BJ (cell line): ENCODE measurements at regions not wholly inside any gene's neighbourhood (a gene's known extent, or its start where the extent isn't known, plus 50 kb on each side); places are given as distances from the start of the nearest gene placed in this dataset.
"Not testable (repeated sequence)": the region's sequence is repeated elsewhere in the genome, so short reads cannot be mapped to it uniquely, and the experiment has no call there.

Source experiments
- CTCF ChIA-PET: fragments of 350-600 bp; formaldehyde crosslinking; extraction: SDS; loops from one replicate; lab custom pipeline; 2021; ENCODE audit warnings: antibody characterized with exemption, inconsistent platforms; lab: Yijun Ruan, JAX
- POLR2A ChIA-PET: fragments of 300-600 bp; sonication (Branson Sonifier 250); formaldehyde crosslinking; extraction: SDS; loops from one replicate; lab custom pipeline; 2021; ENCODE audit warnings: antibody characterized with exemption; lab: Charles Lee
- DNase-seq: peaks from one replicate; pipeline ENCODE4 v3.0.0-alpha.2; 2011; ENCODE audit warnings: low read depth
- H3K27me3 ChIP-seq: 2 replicates; pipeline ENCODE4 v1.6.0; 2011; ENCODE audit warnings: low read length; ENCODE audit not compliant: control insufficient read depth, insufficient read depth
- H3K36me3 ChIP-seq: 2 replicates; pipeline ENCODE4 v1.5.1; 2011; ENCODE audit warnings: low read length; ENCODE audit not compliant: control insufficient read depth, insufficient read depth
- H3K4me3 ChIP-seq: 2 replicates; pipeline ENCODE4 v1.5.1; 2011; ENCODE audit warnings: low read depth, mild to moderate bottlenecking, control low read depth, low read length
- CTCF ChIP-seq: IDR thresholded peaks from 2 replicates; pipeline ENCODE4 v1.5.1; 2011; ENCODE audit warnings: low read depth, mild to moderate bottlenecking, control low read depth, inconsistent platforms, low read length, moderate library complexity; ENCODE audit not compliant: insufficient read depth

- TF ChIP-seq CTCF: no peak
- H3K4me3 ChIP-seq: no peak overlapping the region
- ChIA-PET CTCF (no interaction called here), POLR2A (no interaction called here)
- H3K27me3 ChIP-seq: no peaks in the 10 kb centered on the region
- no peak for DNase-seq
- H3K36me3 ChIP-seq: no peaks in the 10 kb centered on the region
Measured at GRCh38 chr10:109062371-109062770, 860.9 kb downstream of the XPNPEP1 start.

GRCh38 chr10:109055243-109055642 is 868.1 kb downstream of the XPNPEP1 start:
- ChIA-PET CTCF (no interaction called here), POLR2A (no interaction called here)
- Histone ChIP-seq H3K36me3 (no peaks in the 10 kb centered on the region), H3K27me3 (no peaks in the 10 kb centered on the region), H3K4me3 (no peak overlapping the region)
- no peak for TF ChIP-seq CTCF
- no peak for DNase-seq

GRCh38 chr10:109047856-109048255 is 875.5 kb downstream of the XPNPEP1 start:
- POLR2A ChIA-PET: no interaction called here
- no peak for TF ChIP-seq CTCF
- CTCF ChIA-PET: interaction anchor here (0.6 kb wide), 1 partner anchor 9 kb away, joined by 3 read pairs; no protein-coding TSS in a partner anchor
- no peak overlapping the region for H3K4me3 ChIP-seq
- DNase-seq: no peak
- H3K36me3 ChIP-seq: no peaks in the 10 kb centered on the region
- H3K27me3 ChIP-seq: no peaks in the 10 kb centered on the region

GRCh38 chr10:109046427-109046826 is 876.9 kb downstream of the XPNPEP1 start:
- H3K27me3 ChIP-seq, CTCF ChIA-PET, H3K4me3 ChIP-seq, POLR2A ChIA-PET, H3K36me3 ChIP-seq, DNase-seq: not testable (repeated sequence)

- Histone ChIP-seq H3K27me3 (no peaks in the 10 kb centered on the region), H3K4me3 (no peak overlapping the region), H3K36me3 (no peaks in the 10 kb centered on the region)
- no peak for DNase-seq
- CTCF ChIA-PET: no interaction called here
- POLR2A ChIA-PET: no interaction called here
- TF ChIP-seq CTCF: no peak
Measured at GRCh38 chr10:109040622-109041021, 882.7 kb downstream of the XPNPEP1 start.

- H3K4me3 ChIP-seq: no peak overlapping the region
- POLR2A ChIA-PET: no interaction called here
- no peaks in the 10 kb centered on the region for H3K36me3 ChIP-seq
- TF ChIP-seq CTCF: no peak
- no peaks in the 10 kb centered on the region for H3K27me3 ChIP-seq
- CTCF ChIA-PET: interaction anchor here (0.5 kb wide), 1 partner anchor 10 kb away, joined by 3 read pairs; no protein-coding TSS in a partner anchor
- DNase-seq: no peak
Measured at GRCh38 chr10:109037978-109038377, 885.3 kb downstream of the XPNPEP1 start.
